GM23338 (cell line): ENCODE measurements at regions not wholly inside any gene's neighbourhood (a gene's known extent, or its start where the extent isn't known, plus 50 kb on each side); places are given as distances from the start of the nearest gene placed in this dataset.

Source experiments
- ATAC-seq: fragments of 200-7000 bp; cut with Tn5 transposase; 3 replicates; pipeline ENCODE4 v1.9.1; 2020
- DNase-seq: peaks from one replicate; pipeline ENCODE4 v3.0.0-alpha.2; 2015; ENCODE audit warnings: low spot score
- H2AFZ ChIP-seq: fragments of 200-600 bp; sonication (generic); 2 replicates; pipeline ENCODE4 v1.8.0; 2016; ENCODE audit warnings: antibody characterized with exemption, mild to moderate bottlenecking, moderate library complexity
- H3F3A ChIP-seq: fragments of 200-600 bp; sonication (generic); replicated peaks from 2 replicates; pipeline ENCODE4 v1.8.0; 2017; ENCODE audit warnings: antibody characterized with exemption, mixed run types, low read depth
- H3K27ac ChIP-seq: fragments of 200-600 bp; sonication (generic); 2 replicates; pipeline ENCODE4 v1.6.1; 2016; ENCODE audit warnings: low read depth
- H3K27me3 ChIP-seq: fragments of 200-600 bp; sonication (generic); 2 replicates; pipeline ENCODE4 v1.8.0; 2016; ENCODE audit warnings: mild to moderate bottlenecking, mixed run types, moderate library complexity; ENCODE audit not compliant: insufficient read depth
- H3K36me3 ChIP-seq: fragments of 200-600 bp; sonication (generic); 2 replicates; pipeline ENCODE4 v1.8.0; 2016; ENCODE audit warnings: mild to moderate bottlenecking; ENCODE audit not compliant: insufficient read depth
- H3K4me1 ChIP-seq: fragments of 200-600 bp; sonication (generic); 2 replicates; pipeline ENCODE4 v1.8.0; 2016; ENCODE audit warnings: mild to moderate bottlenecking, moderate library complexity; ENCODE audit not compliant: insufficient read depth
- H3K4me2 ChIP-seq: fragments of 200-600 bp; sonication (generic); 2 replicates; pipeline ENCODE4 v1.7.1; 2017; ENCODE audit warnings: mixed run types
- H3K4me3 ChIP-seq: fragments of 200-600 bp; sonication (generic); 2 replicates; pipeline ENCODE4 v1.6.1; 2016; ENCODE audit warnings: mixed run types
- H3K79me2 ChIP-seq: fragments of 200-600 bp; sonication (generic); replicated peaks from 2 replicates; pipeline ENCODE4 v1.8.0; 2017; ENCODE audit warnings: mild to moderate bottlenecking; ENCODE audit not compliant: insufficient read depth
- H3K9me2 ChIP-seq: fragments of 200-600 bp; sonication (generic); 2 replicates; pipeline ENCODE4 v1.8.0; 2017; ENCODE audit not compliant: insufficient read depth
- H4K20me1 ChIP-seq: fragments of 200-600 bp; sonication (generic); replicated peaks from 2 replicates; pipeline ENCODE4 v1.8.0; 2017; ENCODE audit warnings: mild to moderate bottlenecking; ENCODE audit not compliant: insufficient read depth
- H3K27ac Mint-ChIP-seq: 2 replicates; pipeline ENCODE4 v1.8.0; 2020; ENCODE audit warnings: inconsistent platforms, mild to moderate bottlenecking, moderate library complexity, mixed read lengths
- H3K27me3 Mint-ChIP-seq: 3 replicates; pipeline ENCODE4 v1.8.0; 2022; ENCODE audit warnings: low read depth, mild to moderate bottlenecking, moderate library complexity, mixed read lengths, inconsistent platforms; ENCODE audit not compliant: insufficient read depth, poor library complexity
- H3K36me3 Mint-ChIP-seq: 3 replicates; pipeline ENCODE4 v1.8.0; 2021; ENCODE audit warnings: low read depth, mild to moderate bottlenecking, inconsistent platforms, moderate library complexity, mixed read lengths
- H3K4me1 Mint-ChIP-seq: 3 replicates; pipeline ENCODE4 v1.8.0; 2020; ENCODE audit warnings: mild to moderate bottlenecking, inconsistent platforms, mixed read lengths
- H3K4me3 Mint-ChIP-seq: 3 replicates; pipeline ENCODE4 v1.8.0; 2021; ENCODE audit warnings: moderate library complexity, mild to moderate bottlenecking, inconsistent platforms, mixed read lengths
- H3K9me3 Mint-ChIP-seq: 3 replicates; pipeline ENCODE4 v1.8.0; 2020; ENCODE audit warnings: moderate library complexity, mild to moderate bottlenecking, inconsistent platforms, mixed read lengths
- CREB1 ChIP-seq: fragments of 250-450 bp; sonication (Bioruptor Pico); IDR thresholded peaks from 2 replicates; pipeline ENCODE4 v1.5.0; 2020; ENCODE audit warnings: low read depth, mild to moderate bottlenecking, moderate library complexity
- CTCF ChIP-seq, 2 experiments: fragments of 200-600 bp in 1 of 2; sonication (generic) in 1 of 2; conservative IDR thresholded peaks; 2 replicates each; pipeline versions ENCODE4 v1.5.1 to v1.6.1; 2016 to 2017; ENCODE audit warnings: antibody characterized with exemption in 2 of 2, low read depth in 2 of 2, mild to moderate bottlenecking in 2 of 2, moderate library complexity in 1 of 2
- ETS1 ChIP-seq: IDR thresholded peaks from 2 replicates; pipeline ENCODE4 v1.6.1; 2016; ENCODE audit warnings: antibody characterized with exemption
- EZH2 ChIP-seq: fragments of 200-600 bp; sonication (generic); IDR thresholded peaks from one replicate; pipeline ENCODE4 v1.8.0; 2017; ENCODE audit warnings: antibody characterized with exemption, mild to moderate bottlenecking, low read depth; ENCODE audit not compliant: unreplicated experiment
- EZH2phosphoT487 ChIP-seq: fragments of 200-600 bp; sonication (generic); IDR thresholded peaks from one replicate; pipeline ENCODE4 v1.8.1; 2018; ENCODE audit warnings: antibody characterized with exemption; ENCODE audit not compliant: unreplicated experiment
- JUNB ChIP-seq: IDR thresholded peaks from one replicate; pipeline ENCODE4 v1.6.1; 2016; ENCODE audit warnings: antibody characterized with exemption; ENCODE audit not compliant: unreplicated experiment
- NANOG ChIP-seq: IDR thresholded peaks from 2 replicates; pipeline ENCODE4 v1.6.1; 2016; ENCODE audit warnings: antibody characterized with exemption, borderline replicate concordance
- POLR2AphosphoS5 ChIP-seq: IDR thresholded peaks from 2 replicates; pipeline ENCODE4 v1.6.1; 2016; ENCODE audit warnings: antibody characterized with exemption, low read depth
- REST ChIP-seq: IDR thresholded peaks from one replicate; pipeline ENCODE4 v1.6.1; 2018; ENCODE audit warnings: antibody characterized with exemption; ENCODE audit not compliant: unreplicated experiment
- STAT1 ChIP-seq: IDR thresholded peaks from one replicate; pipeline ENCODE4 v1.6.1; 2016; ENCODE audit warnings: antibody characterized with exemption; ENCODE audit not compliant: unreplicated experiment
- ZNF114 ChIP-seq: fragments of 250-450 bp; sonication (Bioruptor Pico); IDR thresholded peaks from 2 replicates; pipeline ENCODE4 v1.5.0; 2020; ENCODE audit warnings: mild to moderate bottlenecking, moderate library complexity
- ZNF331 ChIP-seq: fragments of 250-450 bp; sonication (Bioruptor Pico); IDR thresholded peaks from 2 replicates; pipeline ENCODE4 v1.5.0; 2020; ENCODE audit warnings: low read depth, mild to moderate bottlenecking, moderate library complexity
- ZNF462 ChIP-seq: fragments of 250-450 bp; sonication (Bioruptor Pico); IDR thresholded peaks from 2 replicates; pipeline ENCODE4 v1.5.0; 2020; ENCODE audit warnings: mild to moderate bottlenecking, moderate library complexity

GRCh38 chr15:98039596-98039995, 79.1 kb downstream of the ARRDC4 start:
- Histone ChIP-seq H3K27ac (no peak overlapping the region), H3K79me2 (no peaks in the 10 kb centered on the region), H3K4me3 (no peak overlapping the region), H3K27me3 (no peaks in the 10 kb centered on the region), H3K9me2 (no peaks in the 10 kb centered on the region), H2AFZ (no peak overlapping the region), H3F3A (no peaks in the 10 kb centered on the region), H3K4me1 (no peaks in the 10 kb centered on the region), H4K20me1 (no peaks in the 10 kb centered on the region), H3K4me2 (no peak overlapping the region), H3K36me3 (no peaks in the 10 kb centered on the region)
- Mint-ChIP-seq H3K27ac (no peak overlapping the region), H3K4me3 (no peak overlapping the region), H3K4me1 (no peaks in the 10 kb centered on the region), H3K9me3 (no peaks in the 10 kb centered on the region), H3K36me3 (no peaks in the 10 kb centered on the region), H3K27me3 (no peaks in the 10 kb centered on the region)
- DNase-seq (no peak), ATAC-seq (no peak)
- no peak for TF ChIP-seq JUNB
- TF ChIP-seq CTCF (conservative IDR thresholded peaks at IDR 0.05; ENCODE audit: low read depth in 2 of 2): no peak
- no peak for TF ChIP-seq ZNF462 (CRISPR knock-in tag)
- no peak for TF ChIP-seq POLR2AphosphoS5
- TF ChIP-seq ZNF331 (CRISPR knock-in tag): no peak
- no peak for TF ChIP-seq ETS1
- no peak for TF ChIP-seq REST
- TF ChIP-seq NANOG: no peak
- no peak for TF ChIP-seq EZH2phosphoT487
- no peak for TF ChIP-seq ZNF114
- TF ChIP-seq CREB1 (CRISPR knock-in tag): no peak
- TF ChIP-seq EZH2: no peak
- no peak for TF ChIP-seq STAT1
